OCI-LY7 (cell line): ENCODE measurements at regions not wholly inside any gene's neighbourhood (a gene's known extent, or its start where the extent isn't known, plus 50 kb on each side); places are given as distances from the start of the nearest gene placed in this dataset.

ENCODE experiments used
- CTCF ChIP-seq: fragments of 200-600 bp; sonication (generic); conservative IDR thresholded peaks from 2 replicates; pipeline ENCODE4 v1.5.1; 2014; ENCODE audit warnings: mild to moderate bottlenecking, antibody characterized with exemption, low read length, moderate library complexity, mixed read lengths
- EZH2phosphoT487 ChIP-seq: fragments of 200-600 bp; sonication (generic); IDR thresholded peaks from 2 replicates; pipeline ENCODE4 v1.6.1; 2018; ENCODE audit warnings: low read depth, borderline replicate concordance, mild to moderate bottlenecking, mixed run types, antibody characterized with exemption, low read length, moderate library complexity, mixed read lengths

GRCh38 chr10:44322137-44322536 is 62.8 kb downstream of the CXCL12 start:
- TF ChIP-seq CTCF, result no peak
- TF ChIP-seq EZH2phosphoT487, result no peak
